WTC11 (cell line): ENCODE measurements at regions not wholly inside any gene's neighbourhood (a gene's known extent, or its start where the extent isn't known, plus 50 kb on each side); places are given as distances from the start of the nearest gene placed in this dataset.

Source experiments
- ATAC-seq: fragments of 200-7000 bp; cut with Tn5 transposase; 2 replicates; pipeline ENCODE4 v1.10.0; 2021; ENCODE audit warnings: mild to moderate bottlenecking, moderate library complexity
- CTCF ChIA-PET: fragments of 300-600 bp; sonication (Branson Sonifier 250); formaldehyde crosslinking; loops from one replicate; lab custom pipeline; 2021; ENCODE audit warnings: antibody characterized with exemption; lab: Charles Lee
- POLR2A ChIA-PET: fragments of 350-600 bp; sonication (Branson Sonifier 250); formaldehyde crosslinking; loops from one replicate; lab custom pipeline; 2021; ENCODE audit warnings: antibody characterized with exemption; lab: Charles Lee
- DNase-seq: peaks from one replicate; pipeline ENCODE4 v3.0.0; 2021; ENCODE audit warnings: low spot score
- H3K27ac Mint-ChIP-seq: 2 replicates; pipeline ENCODE4 v1.8.0; 2021; ENCODE audit warnings: mixed read lengths
- H3K27me3 Mint-ChIP-seq: 2 replicates; pipeline ENCODE4 v1.8.0; 2021; ENCODE audit warnings: low read depth, mild to moderate bottlenecking, moderate library complexity, mixed read lengths
- H3K36me3 Mint-ChIP-seq: 2 replicates; pipeline ENCODE4 v1.8.0; 2021; ENCODE audit warnings: mixed read lengths
- H3K4me1 Mint-ChIP-seq: 2 replicates; pipeline ENCODE4 v1.8.0; 2022; ENCODE audit warnings: mixed read lengths
- H3K4me3 Mint-ChIP-seq: 2 replicates; pipeline ENCODE4 v1.8.0; 2021; ENCODE audit warnings: mild to moderate bottlenecking, moderate library complexity, mixed read lengths
- H3K9me3 Mint-ChIP-seq: 2 replicates; pipeline ENCODE4 v1.8.0; 2021; ENCODE audit warnings: mixed read lengths
- CREB1 ChIP-seq: sonication (generic); formaldehyde crosslinking; IDR thresholded peaks from 2 replicates; pipeline ENCODE4 v1.8.0; 2023; ENCODE audit warnings: mild to moderate bottlenecking, missing genetic modification reagents
- GABPB1 ChIP-seq: sonication (generic); formaldehyde crosslinking; IDR thresholded peaks from 2 replicates; pipeline ENCODE4 v1.8.1; 2023; ENCODE audit warnings: mild to moderate bottlenecking, missing genetic modification reagents
- GTF2I ChIP-seq: fragments of 250-450 bp; sonication (Bioruptor Pico); conservative IDR thresholded peaks from 2 replicates; pipeline ENCODE4 v1.4.0; 2021; ENCODE audit warnings: mild to moderate bottlenecking
- KAT7 ChIP-seq: sonication (generic); formaldehyde crosslinking; IDR thresholded peaks from 2 replicates; pipeline ENCODE4 v1.8.1; 2023; ENCODE audit warnings: missing genetic modification reagents, mild to moderate bottlenecking, borderline replicate concordance
- NFE2L1 ChIP-seq: sonication (generic); formaldehyde crosslinking; IDR thresholded peaks from 2 replicates; pipeline ENCODE4 v1.8.1; 2023; ENCODE audit warnings: missing genetic modification reagents
- NR3C1 ChIP-seq: sonication (generic); formaldehyde crosslinking; conservative IDR thresholded peaks from 2 replicates; pipeline ENCODE4 v1.8.1; 2023; ENCODE audit warnings: low read depth, mild to moderate bottlenecking, missing genetic modification reagents
- RORB ChIP-seq: fragments of 250-450 bp; sonication (Bioruptor Pico); IDR thresholded peaks from 2 replicates; pipeline ENCODE4 v1.9.0; 2021; ENCODE audit warnings: mild to moderate bottlenecking
- SMAD4 ChIP-seq: sonication (generic); formaldehyde crosslinking; IDR thresholded peaks from 2 replicates; pipeline ENCODE4 v1.8.0; 2022; ENCODE audit warnings: mild to moderate bottlenecking, missing genetic modification reagents
- SP1 ChIP-seq: sonication (generic); formaldehyde crosslinking; conservative IDR thresholded peaks from 2 replicates; pipeline ENCODE4 v1.8.1; 2022; ENCODE audit warnings: missing genetic modification reagents
- TEAD4 ChIP-seq: sonication (generic); formaldehyde crosslinking; IDR thresholded peaks from 2 replicates; pipeline ENCODE4 v1.8.0; 2022; ENCODE audit warnings: mild to moderate bottlenecking, missing genetic modification reagents
- ZNF232 ChIP-seq: sonication (generic); formaldehyde crosslinking; IDR thresholded peaks from 2 replicates; pipeline ENCODE4 v1.8.0; 2022; ENCODE audit warnings: mild to moderate bottlenecking, missing genetic modification reagents
- ZNF263 ChIP-seq: sonication (generic); formaldehyde crosslinking; IDR thresholded peaks from 2 replicates; pipeline ENCODE4 v1.8.1; 2022; ENCODE audit warnings: low read depth, mild to moderate bottlenecking, moderate library complexity, missing genetic modification reagents
- ZNF396 ChIP-seq: fragments of 250-450 bp; sonication (Bioruptor Pico); IDR thresholded peaks from 2 replicates; pipeline ENCODE4 v1.8.0; 2021; ENCODE audit warnings: mild to moderate bottlenecking, moderate library complexity, borderline replicate concordance
- ZNF416 ChIP-seq: fragments of 250-450 bp; sonication (Bioruptor Pico); IDR thresholded peaks from 2 replicates; pipeline ENCODE4 v1.9.0; 2021; ENCODE audit warnings: mild to moderate bottlenecking, inconsistent platforms
- TF ChIP-seq, protein P1 (sequence below): sonication (generic); formaldehyde crosslinking; IDR thresholded peaks from 2 replicates; pipeline ENCODE4 v1.8.1; 2022; ENCODE audit warnings: low read depth, mild to moderate bottlenecking, moderate library complexity, missing genetic modification reagents, borderline replicate concordance
- TF ChIP-seq, protein P2 (sequence below): sonication (generic); formaldehyde crosslinking; IDR thresholded peaks from 2 replicates; pipeline ENCODE4 v1.8.1; 2022; ENCODE audit warnings: missing genetic modification reagents, borderline replicate concordance
- TF ChIP-seq, protein P3 (sequence below): fragments of 250-450 bp; sonication (Bioruptor Pico); IDR thresholded peaks from 2 replicates; pipeline ENCODE4 v2.1.2; 2022; ENCODE audit warnings: mild to moderate bottlenecking, moderate library complexity
- TF ChIP-seq, protein P4 (sequence below): sonication (generic); formaldehyde crosslinking; IDR thresholded peaks from 2 replicates; pipeline ENCODE4 v1.8.0; 2023; ENCODE audit warnings: missing genetic modification reagents

DNA sequence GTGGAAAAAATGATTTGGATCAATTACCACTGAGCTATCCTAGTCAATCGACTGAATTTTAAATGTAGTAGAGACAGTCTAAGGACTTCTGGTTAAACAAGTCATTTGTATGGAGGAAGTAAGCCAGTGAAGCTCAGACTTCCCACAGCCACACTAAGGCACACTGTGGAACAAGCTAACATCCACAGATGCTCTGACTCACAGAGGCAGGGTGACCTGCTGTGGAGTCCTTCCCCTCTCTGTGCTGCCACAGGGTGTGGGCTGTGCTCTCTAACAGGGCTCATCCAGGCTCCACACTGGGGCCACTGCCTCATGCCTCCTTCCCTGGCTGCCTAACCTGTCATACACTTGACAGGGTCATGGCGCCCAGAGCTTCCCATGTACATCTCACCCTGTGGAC is 351.0 kb downstream of the GALR1 start (continued):
- TF ChIP-seq, protein P1, sequence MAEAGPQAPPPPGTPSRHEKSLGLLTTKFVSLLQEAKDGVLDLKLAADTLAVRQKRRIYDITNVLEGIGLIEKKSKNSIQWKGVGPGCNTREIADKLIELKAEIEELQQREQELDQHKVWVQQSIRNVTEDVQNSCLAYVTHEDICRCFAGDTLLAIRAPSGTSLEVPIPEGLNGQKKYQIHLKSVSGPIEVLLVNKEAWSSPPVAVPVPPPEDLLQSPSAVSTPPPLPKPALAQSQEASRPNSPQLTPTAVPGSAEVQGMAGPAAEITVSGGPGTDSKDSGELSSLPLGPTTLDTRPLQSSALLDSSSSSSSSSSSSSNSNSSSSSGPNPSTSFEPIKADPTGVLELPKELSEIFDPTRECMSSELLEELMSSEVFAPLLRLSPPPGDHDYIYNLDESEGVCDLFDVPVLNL, result no peak
- no peak for TF ChIP-seq ZNF416 (CRISPR knock-in tag)
- no peak for TF ChIP-seq ZNF396 (CRISPR knock-in tag)
- TF ChIP-seq NR3C1, result no peak
- no peak for TF ChIP-seq RORB
- TF ChIP-seq, protein P2, sequence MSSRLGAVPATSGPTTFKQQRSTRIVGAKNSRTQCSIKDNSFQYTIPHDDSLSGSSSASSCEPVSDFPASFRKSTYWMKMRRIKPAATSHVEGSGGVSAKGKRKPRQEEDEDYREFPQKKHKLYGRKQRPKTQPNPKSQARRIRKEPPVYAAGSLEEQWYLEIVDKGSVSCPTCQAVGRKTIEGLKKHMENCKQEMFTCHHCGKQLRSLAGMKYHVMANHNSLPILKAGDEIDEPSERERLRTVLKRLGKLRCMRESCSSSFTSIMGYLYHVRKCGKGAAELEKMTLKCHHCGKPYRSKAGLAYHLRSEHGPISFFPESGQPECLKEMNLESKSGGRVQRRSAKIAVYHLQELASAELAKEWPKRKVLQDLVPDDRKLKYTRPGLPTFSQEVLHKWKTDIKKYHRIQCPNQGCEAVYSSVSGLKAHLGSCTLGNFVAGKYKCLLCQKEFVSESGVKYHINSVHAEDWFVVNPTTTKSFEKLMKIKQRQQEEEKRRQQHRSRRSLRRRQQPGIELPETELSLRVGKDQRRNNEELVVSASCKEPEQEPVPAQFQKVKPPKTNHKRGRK, result no peak
- TF ChIP-seq ZNF232, result no peak
- no peak for TF ChIP-seq SP1
- TF ChIP-seq NFE2L1, result no peak
- TF ChIP-seq TEAD4 (CRISPR knock-in tag), result no peak
- TF ChIP-seq, all 79 proteins: peak for 0

DNA sequence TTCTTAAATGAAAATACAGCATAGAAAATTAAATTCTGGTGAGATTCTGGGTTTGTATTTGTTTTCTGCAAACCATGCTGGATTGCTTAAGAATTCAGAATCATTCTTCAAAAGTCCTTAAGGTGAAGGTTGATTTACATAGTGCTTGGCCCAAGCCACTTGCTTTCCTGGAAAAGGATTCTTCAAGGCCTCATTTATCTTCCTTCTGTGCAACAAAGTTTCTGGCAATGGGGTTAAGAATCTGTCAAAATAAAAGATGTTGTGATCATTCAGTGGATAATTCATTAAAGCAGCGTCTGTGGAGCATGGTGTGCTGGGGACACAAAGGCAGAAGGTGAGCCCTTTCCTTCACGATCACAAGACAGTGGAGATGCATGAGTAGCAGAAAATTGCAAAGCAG is 351.9 kb downstream of the GALR1 start:
- H3K4me3 Mint-ChIP-seq, result no peak overlapping the region
- no peaks in the 10 kb centered on the region for H3K27me3 Mint-ChIP-seq
- no peak overlapping the region for H3K27ac Mint-ChIP-seq
- H3K9me3 Mint-ChIP-seq, result peaks cover 27% of the 10 kb centered on the region
- H3K4me1 Mint-ChIP-seq, result no peaks in the 10 kb centered on the region
- no peak for ATAC-seq
- TF ChIP-seq ZNF263 (CRISPR knock-in tag), result no peak
- TF ChIP-seq NFE2L1, result no peak
- TF ChIP-seq, protein P3, sequence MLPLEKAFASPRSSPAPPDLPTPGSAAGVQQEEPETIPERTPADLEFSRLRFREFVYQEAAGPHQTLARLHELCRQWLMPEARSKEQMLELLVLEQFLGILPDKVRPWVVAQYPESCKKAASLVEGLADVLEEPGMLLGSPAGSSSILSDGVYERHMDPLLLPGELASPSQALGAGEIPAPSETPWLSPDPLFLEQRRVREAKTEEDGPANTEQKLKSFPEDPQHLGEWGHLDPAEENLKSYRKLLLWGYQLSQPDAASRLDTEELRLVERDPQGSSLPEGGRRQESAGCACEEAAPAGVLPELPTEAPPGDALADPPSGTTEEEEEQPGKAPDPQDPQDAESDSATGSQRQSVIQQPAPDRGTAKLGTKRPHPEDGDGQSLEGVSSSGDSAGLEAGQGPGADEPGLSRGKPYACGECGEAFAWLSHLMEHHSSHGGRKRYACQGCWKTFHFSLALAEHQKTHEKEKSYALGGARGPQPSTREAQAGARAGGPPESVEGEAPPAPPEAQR (CRISPR knock-in tag), result no peak
- H3K36me3 Mint-ChIP-seq, result peaks cover 5% of the 10 kb centered on the region
- CTCF ChIA-PET, result no interaction called here
- no peak for DNase-seq
- POLR2A ChIA-PET, result no interaction called here

DNA sequence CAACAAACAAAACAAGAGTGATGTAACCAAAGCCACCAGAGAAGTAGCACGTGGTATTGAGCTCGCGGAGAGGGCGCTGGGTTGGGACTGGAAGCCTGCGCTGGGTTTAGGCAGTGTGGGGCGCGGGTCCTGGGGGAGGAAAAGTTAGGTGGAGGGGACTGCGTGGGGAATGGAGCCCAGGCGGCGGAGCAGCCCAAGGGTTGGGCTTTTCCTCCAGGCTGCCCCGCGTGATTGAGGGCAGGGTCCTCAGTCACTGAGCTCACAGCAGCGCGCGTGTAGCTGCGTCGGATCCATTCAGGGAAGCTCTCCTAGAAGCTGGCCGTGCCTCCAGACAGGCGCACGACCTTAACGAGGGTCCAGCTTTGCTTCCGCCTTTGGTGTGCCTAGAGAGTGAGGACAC is 357.4 kb downstream of the GALR1 start:
- TF ChIP-seq, protein P4, sequence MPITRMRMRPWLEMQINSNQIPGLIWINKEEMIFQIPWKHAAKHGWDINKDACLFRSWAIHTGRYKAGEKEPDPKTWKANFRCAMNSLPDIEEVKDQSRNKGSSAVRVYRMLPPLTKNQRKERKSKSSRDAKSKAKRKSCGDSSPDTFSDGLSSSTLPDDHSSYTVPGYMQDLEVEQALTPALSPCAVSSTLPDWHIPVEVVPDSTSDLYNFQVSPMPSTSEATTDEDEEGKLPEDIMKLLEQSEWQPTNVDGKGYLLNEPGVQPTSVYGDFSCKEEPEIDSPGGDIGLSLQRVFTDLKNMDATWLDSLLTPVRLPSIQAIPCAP (CRISPR knock-in tag), result no peak
- no peak for TF ChIP-seq KAT7 (CRISPR knock-in tag)
- TF ChIP-seq, all 79 proteins: peak for 0
- CTCF ChIA-PET, result interaction anchor here (1.2 kb wide), 1 partner anchor 44 kb away, joined by 3 read pairs; no protein-coding TSS in a partner anchor
- Mint-ChIP-seq H3K9me3 (peaks cover 34% of the 10 kb centered on the region), H3K36me3 (peaks cover 5% of the 10 kb centered on the region), H3K4me1 (no peaks in the 10 kb centered on the region), H3K27ac (no peak overlapping the region), H3K4me3 (no peak overlapping the region), H3K27me3 (no peaks in the 10 kb centered on the region)
- no peak for ATAC-seq
- POLR2A ChIA-PET, result no interaction called here
- DNase-seq, result no peak

DNA sequence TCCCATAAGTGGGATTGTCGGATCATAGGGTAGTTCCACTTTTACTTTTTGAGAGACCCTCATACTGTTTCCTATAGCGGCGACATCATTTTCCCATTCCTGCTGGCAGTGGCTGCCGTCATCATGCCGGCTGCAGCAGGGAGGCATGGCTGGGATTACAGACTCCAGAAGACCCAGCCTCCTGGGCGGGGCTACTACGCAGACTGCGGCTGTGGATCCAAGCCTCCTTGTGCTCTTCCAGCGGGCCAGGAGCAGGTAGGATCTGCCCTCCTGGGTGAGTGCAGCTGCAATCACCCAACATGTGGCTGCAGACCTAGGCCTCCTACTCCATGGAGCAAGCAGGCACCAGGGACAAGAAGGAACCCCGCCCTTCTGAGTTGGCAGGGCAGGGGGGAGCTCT is 359.2 kb downstream of the GALR1 start:
- peak; percentile 93 for ATAC-seq
- DNase-seq, result peak; percentile 29
- H3K9me3 Mint-ChIP-seq, result peaks cover 26% of the 10 kb centered on the region

More for the DNA sequence above, 359.2 kb downstream of the GALR1 start:
- TF ChIP-seq SMAD4 (CRISPR knock-in tag), result no peak
- no peak for TF ChIP-seq CREB1
- no peak for TF ChIP-seq GTF2I (CRISPR knock-in tag)
- TF ChIP-seq GABPB1 (CRISPR knock-in tag), result no peak
- Mint-ChIP-seq H3K36me3 (peaks cover 5% of the 10 kb centered on the region), H3K27ac (no peak overlapping the region), H3K27me3 (no peaks in the 10 kb centered on the region), H3K4me3 (no peak overlapping the region), H3K4me1 (no peaks in the 10 kb centered on the region)
- ChIA-PET POLR2A (no interaction called here), CTCF (no interaction called here)
